ENCODE measurements at regions not wholly inside any gene's neighbourhood (a gene's known extent, or its start where the extent isn't known, plus 50 kb on each side); places are given as distances from the start of the nearest gene placed in this dataset.
"Not testable (repeated sequence)": the region's sequence is repeated elsewhere in the genome, so short reads cannot be mapped to it uniquely, and the experiment has no call there.

DNA sequence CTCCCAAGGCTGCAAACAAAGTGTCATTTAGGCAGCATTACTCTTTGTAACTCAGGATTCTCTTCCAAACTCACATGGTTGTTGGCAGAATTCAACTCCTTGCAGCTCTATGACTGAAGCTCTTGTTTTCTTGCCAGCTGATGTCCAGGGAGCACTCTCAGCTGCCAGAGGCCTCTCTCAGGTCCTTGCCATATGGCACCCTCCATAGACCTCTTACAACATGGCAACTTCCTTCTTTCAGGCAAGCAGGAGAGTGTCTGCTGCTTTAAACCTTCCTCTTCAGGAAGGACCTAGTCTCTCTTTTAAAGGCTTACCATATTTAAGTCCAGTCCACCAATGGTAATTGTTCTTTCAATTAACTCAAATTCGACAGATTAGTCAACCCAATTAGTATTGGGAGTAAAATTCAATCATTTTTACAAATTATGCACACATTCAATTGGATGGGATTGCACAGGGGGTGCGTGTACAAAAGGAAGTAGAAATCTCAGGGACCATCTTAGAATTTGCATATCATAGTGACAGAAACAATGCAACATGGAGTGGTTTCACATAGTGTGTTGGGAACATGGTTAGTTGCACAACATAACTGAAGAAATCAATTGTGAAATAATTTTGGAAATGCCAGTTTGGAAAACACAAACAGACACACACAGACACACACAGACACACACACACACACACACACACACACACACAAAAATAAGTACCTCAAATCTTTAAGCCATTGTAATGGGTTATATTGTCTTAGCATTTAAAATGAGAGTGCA, 893.5 kb upstream of the ZEB2 start:
- DNase-seq: no peak

DNA sequence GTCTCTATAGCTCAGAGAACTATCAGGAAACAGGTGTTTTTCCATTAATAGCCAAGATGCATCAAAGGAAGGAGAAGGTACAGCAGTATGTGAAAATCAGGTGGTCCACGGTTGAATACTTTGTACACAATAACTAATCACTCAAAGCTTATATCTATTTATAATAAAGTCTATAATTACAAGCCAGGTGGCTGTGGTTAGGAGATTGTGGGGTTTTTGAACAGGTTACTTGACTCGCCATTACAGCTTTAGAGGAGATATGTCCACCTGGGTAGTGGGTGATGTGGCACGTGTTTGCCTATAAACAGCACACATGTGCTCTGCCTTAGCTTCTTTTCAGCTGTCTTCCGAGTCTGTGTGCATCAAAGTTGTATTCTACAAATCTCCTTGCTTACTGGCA, 892.2 kb upstream of the ZEB2 start:
- no peak for DNase-seq

DNA sequence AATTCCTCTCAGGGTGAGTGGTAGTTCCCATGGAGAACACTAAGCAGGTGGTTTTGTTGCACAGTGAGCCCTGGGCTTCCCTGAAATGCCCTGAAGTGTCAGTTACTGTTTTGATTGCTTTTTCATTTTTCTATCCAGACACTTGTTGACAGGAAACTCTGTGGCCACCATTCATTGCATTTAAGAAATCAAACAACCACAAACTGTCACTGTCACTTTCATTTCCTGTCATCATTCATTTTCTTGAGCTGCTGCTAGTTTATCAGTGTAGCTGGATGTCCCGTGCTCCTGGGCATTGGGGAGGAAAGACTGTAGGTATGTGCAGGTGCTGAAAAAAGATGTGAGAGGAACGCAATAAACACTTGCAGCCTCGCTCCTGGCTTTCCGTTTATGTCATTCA, 891.6 kb upstream of the ZEB2 start:
- DNase-seq: no peak

DNA sequence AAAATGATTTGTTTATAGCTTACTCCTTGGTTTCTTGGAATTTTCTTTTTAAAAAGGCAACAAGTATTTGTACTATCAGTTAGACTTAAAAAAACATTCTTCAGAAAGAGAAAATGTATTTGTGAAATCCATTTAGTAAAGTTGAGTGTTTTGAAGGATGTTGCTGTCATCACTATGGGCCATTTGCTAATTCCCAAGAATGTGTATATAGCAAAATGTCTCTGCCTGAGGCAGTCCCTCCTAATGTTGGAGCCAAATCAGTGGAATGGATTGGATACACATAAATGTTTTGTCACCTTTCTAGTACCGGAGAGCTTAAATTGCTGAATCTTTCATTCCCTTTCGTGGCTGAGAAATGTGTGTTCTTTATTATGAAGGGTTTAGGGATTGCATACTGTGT, 890.2 kb upstream of the ZEB2 start:
- peak in 1 of 3 donors; percentile 41 for DNase-seq

DNA sequence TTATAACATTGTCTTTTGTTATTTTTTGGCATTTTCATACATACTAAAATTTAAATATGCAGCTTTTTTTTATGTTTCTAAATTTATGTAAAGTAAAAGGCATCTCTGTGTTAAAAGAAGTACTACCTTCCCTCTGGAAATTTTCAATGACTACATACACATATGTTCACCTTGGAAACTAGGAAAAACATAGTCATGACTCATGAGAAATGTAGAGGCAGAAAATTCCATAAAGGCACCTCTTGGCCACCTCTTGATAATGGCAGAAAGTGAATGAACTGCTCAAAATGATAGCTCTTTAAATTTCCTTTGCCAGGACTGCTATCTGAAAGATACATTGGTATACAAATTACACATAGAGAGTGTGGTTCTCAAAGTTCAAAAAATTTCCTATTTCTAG, 889.1 kb upstream of the ZEB2 start:
- DNase-seq: no peak

DNA sequence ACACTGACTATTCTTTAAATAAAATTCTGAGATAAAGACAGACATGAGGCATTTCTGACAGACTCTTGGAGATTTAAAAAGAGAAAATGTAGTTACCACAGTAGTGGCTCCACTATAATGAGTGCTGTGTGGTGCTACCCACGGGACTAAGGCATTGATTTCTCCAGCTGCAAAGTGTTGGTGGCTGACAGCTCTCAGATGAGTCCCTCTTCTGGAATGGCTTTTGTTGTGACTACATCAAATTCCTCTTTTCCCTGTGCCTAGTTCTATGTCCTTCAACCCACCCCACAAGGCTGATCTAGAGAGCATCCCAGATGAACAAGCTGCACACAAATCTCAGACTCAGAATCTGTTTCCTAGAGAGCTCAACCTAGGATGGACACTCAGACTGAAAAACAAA, 884.8 kb upstream of the ZEB2 start:
- DNase-seq: no peak

DNA sequence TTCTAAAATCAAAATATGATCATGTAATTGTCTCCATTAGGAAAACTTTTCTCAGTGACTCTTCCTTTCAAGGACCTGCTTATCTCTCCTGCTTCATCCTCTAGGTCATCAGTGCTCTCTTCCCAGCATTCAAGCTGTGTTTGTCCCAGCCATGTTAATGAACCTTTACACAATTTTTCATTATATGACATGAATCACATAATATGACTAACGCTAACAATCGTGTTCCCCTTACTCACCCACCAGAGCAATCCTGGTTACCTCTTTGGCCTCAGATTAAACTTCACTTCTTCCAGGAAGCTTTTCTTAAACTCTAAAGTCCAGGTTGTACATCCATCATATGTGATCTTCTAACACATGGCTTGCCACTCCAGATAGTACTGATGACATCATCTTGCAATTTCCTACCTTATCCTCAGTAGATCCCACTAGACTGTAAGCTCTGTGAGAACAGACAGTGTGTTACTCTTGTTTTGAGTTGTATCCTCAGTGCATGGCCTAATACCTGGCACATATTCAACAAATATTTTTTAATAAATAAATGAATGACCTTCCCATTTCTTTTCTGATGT, 882.9 kb upstream of the ZEB2 start:
- DNase-seq: no peak

DNA sequence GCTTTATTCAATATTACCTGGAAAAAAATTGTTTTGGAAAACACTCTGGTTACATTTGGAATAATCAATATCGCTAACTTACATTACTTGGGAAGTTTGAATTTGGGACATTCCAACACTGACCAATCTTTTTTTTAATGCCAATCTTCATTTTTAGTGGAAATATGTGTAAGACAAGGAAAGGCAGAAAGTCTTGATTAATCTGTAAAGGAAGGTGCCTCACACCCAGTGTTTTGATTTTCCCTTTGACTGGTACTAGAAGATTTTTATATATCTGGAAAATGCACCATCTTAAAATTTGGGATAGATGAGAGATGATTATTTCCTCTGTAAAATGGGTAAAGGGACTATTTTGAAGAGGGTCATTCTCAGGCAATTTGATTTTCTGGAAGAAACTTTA, 879.2 kb upstream of the ZEB2 start:
- DNase-seq: no peak

DNA sequence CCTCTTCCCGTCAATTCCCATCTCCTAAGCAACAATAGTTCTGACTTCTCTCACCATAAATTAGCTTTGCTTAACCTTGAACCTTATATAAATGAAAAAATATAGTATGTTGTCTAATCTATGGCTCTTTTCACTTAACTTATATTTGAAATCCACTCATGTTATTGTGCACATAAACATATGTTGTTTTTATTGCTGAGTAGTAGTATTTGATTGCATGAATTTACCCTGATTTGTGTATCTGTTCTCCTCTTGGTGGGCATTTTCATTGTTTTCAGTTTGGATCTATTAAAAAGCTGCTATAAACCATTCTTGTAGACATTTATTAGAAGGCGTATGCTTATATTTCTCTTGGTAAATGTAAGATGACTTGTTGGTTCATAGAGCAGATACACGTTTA, 874.3 kb upstream of the ZEB2 start:
- DNase-seq: no peak

DNA sequence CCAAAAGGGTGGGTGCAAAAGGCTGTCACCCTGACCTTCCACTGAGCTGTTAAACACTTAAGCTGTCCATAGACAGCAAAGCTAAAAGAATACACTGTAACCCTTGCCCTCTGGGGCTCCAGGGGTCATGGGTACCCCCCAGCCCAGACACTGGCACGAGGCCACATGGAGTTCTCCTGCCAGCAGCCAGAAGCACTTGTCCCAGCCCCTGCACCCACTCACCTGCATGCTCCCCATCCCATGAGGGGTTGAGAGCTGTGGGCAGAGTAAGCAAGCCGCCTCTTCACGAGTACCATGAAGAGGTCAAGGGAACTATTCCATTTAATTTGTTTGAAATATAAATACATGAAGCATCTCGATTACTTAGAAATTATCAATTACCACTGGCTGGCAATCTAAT, 867.1 kb upstream of the ZEB2 start:
- DNase-seq: no peak

DNA sequence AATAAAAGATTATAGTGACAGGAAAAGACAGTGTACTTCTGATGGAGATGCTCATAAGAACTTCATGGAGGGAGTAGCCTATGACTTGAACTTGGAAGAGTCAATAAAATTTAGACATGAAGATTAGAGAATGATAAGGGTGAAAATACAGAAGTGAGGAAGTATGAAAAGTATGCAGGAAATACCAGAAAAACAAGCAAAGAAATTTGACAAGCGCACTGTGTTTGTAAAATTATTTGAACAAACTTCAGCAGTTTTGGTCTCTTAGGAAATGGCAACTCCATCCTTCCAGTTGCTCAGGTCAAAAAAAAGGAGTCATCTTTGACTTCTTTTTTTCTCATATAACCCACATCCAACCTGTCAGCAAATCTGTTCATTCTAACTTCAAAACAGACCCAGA, 864.0 kb upstream of the ZEB2 start:
- DNase-seq: no peak

DNA sequence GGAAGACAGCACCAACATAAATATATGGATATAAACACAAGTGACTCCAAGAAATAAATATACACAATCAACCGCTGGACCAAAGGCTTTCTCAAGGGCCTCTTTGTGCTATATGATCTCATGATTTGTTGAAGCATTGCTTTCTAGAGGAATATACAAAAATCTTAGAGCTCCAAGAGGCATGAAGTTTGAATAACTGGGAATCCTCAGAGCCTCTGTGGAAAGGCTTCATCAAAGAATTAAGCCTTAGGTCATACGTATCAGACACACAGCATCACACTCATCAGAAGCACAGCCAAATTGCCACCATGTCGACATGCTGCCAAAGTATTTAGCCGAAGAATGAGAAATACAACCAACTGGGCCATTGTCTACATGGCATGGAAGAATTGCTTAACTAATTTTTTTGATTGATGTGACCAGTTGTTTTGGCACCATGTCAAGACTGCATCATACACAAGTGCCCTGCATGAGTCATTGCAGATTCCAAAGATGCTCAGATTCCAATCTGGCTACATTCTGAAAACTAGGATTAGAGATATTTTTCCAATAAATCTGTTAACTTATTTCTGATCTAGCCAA, 860.6 kb upstream of the ZEB2 start:
- peak; percentile 78 to 91 (median 85) for DNase-seq

DNA sequence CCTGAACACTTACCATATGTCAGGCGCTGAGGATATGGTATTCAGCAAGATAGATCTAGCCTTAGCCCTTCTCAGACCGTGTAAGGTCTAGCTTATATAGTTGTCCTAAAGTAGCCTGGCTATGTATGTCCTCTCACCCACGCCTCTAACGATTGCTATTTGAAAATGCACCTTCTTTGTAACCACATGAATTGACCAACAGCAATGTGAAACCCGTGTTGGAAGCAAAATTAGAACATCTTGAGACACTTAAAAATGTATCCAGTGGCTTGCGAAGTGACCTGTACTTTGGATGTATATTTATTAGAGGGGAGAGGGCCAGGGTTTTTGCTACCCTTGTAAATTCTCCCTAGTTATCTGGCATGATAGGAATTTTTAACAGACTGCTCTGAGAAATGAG, 860.0 kb upstream of the ZEB2 start:
- peak in 1 of 3 donors; percentile 52 for DNase-seq

DNA sequence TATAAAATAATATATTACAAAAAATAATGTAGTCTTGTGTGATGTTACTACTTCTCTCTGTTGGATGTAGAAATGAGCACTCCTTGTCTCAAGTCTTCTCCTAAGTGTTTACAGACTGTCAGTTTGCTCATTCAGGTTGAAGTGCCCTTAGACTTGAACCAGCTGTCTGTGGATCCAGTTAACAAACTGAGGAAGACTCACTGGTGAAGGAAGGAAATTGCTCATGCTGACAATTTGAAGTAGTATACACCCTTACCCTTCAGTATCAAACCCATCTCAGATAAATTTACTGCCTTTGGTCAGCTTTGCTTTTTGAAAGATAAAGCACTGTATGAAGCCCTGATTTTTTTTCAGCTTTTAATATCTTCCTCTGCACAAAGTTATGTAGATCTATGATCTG, 854.2 kb upstream of the ZEB2 start:
- DNase-seq: no peak

DNA sequence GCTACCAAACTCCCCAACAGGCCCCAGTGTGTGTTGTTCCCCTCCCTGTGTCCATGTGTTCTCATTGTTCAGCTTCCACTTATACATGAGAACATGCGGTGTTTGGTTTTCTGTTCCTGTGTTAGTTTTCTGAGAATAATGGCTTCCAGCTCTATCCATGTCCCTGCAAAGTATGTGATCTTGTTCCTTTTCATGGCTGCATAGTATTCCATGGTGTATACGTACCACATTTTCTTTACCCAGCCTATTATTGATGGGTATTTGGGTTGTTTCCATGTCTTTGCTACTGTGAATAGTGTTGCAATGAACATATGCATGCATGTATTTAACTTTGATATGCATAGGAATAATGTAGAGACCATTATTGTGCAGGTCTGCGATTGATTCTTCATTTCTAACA, 847.4 kb upstream of the ZEB2 start:
- DNase-seq: not testable (repeated sequence)

DNA sequence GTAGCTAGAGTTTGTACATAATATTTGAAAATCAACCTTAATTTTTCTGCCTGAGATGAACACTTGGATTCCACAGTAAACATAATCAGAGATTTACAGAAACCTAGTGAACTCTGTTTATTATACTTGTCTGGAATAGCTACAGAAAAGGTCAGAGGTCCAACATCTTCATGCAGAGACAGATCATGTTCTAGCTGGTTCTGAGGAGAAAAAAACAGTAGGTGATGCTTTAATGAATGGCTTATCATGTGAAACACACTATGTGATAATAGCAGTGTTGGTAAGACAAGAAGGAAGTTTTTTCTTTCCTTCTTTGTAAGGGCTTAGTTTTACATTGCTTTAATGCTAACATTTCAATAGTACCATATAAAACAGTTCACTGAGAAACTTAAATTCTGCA, 846.4 kb upstream of the ZEB2 start:
- DNase-seq: no peak

DNA sequence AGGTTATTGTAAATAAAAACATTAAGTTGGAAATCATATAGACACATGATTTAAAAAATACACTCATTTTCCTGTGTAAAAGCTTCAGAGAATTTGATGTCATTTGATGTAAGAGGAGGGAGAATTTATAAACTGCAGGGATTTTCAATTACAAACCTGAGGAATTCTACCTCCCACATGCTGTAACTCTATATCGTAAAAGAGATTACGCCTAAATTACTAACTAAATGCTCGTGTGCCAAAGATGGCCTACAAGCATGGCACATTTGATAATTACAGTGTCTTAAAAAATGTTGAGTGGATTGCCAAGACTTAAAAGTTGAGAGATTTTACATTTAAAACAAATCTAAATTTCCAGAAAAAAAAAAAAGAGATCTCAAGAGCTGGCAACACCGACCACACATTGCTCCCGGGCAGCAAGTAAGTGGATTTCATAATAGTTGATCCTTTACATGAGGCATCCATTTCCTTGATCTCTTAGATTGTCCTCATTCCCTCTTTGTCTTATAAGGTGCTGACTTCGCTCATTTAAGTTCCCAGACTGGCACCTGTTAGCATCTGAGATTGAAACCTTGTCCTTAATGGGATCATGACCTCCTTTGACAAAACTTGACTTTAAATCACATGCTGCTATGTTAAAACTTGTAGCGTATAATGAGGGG, 840.3 kb upstream of the ZEB2 start:
- DNase-seq: no peak

DNA sequence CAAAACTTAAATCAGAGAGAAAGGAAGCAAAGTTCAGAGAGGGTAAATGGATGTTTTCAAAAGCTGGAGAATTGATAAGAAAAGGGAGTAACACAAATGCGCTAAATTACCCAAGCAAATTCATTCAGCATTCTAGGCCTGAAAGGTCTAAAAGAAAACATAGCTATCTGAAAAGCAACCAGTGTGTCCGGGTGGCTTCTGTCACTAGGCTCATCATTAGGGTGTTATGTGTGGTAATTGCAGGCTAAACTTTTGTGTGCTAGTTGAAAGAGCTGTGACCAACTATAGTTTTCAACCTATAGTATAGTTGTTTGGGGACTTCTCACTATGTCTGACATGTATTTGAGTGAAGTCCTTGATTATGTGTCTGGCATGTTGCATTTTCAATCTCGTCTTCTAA, 839.6 kb upstream of the ZEB2 start:
- no peak for DNase-seq

DNA sequence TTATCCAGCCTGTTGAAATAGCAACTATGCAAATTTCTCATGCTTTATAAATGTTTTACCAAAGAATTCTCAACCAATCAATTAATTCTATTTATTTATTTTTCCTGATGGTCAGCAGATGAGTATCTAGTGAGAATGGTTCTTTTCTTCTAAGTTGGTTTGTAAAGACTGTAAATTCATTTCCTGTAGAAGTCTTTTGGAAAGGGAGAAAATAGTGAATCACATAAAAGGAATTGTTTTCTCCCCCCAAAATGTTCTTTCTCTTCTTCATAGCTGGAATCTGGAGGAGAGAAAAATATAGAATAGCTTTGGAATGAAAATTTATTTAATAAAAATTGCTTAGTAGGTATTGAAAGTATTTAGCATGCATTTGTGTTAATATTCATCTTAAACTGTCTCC, 836.1 kb upstream of the ZEB2 start:
- DNase-seq: no peak

DNA sequence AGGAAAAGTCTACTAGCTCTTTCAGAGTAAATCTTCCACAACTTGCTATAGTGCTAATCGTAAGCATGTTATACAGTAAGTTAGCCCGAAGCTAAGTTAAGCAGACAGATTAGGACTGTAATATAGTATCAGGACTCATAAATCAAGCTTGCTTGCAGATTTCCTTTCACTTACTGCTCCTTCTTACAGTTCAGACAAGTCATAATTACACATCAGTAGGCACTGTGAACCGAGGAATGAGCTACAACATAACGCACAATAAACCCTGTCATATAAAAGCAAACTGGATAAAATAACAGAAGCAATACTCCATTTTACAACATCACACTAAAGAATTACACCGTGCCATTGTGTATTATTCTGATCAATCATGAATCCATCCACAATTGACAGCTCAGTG, 832.6 kb upstream of the ZEB2 start:
- no peak for DNase-seq

DNA sequence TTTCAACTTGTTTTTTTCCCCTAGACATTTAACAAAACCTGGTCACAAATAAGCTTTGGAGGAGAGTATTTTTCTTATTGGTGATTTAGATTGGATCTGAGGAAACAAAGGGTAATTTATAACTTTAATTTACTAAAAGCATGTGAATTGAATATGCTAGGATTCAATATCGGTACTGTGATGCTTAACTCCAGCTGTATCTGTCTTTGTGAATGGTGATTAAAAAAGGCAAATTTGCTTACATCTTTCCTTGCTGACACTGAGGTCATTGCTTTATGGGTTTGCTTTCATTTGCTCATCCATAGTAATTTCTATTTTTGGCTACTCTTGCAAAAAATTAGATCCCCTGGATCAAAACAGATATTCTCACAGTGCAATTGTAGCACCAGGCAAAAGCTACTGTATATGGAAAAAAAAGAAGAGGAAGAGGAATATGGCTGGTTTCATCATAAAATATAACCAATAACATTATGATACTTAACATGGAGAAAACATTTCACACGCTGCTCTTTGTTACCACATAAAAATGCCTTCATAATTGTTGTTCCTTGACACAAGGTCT, 832.0 kb upstream of the ZEB2 start:
- no peak for DNase-seq

DNA sequence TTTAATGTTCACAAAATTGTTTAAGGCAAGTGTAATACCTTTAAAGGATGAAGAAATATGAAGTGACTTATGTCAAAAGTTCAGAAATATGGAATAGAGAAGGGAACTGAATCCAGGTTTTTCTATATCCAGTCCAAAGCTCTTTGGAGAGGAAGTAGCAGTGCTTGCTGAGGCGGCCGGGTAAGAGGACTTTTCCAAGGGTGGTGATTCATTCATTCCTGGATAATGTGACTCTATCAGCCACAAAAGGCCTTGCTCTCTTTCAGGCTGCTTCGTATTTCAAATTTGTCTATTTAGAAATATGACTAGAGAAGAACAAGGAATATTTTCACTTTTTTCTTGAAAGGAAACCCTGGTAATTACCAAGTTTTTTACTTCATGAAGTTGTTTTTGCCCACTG, 830.1 kb upstream of the ZEB2 start:
- DNase-seq: peak in 1 of 3 donors; percentile 28
